GM10266 (cell line): ENCODE measurements at regions not wholly inside any gene's neighbourhood (a gene's known extent, or its start where the extent isn't known, plus 50 kb on each side); places are given as distances from the start of the nearest gene placed in this dataset.

Experiments used
- DNase-seq: peaks from one replicate; pipeline ENCODE4 v3.0.0; 2012; ENCODE audit errors: extremely low spot score
- CTCF ChIP-seq: IDR thresholded peaks from 2 replicates; pipeline ENCODE4 v1.5.1; 2012; ENCODE audit warnings: mild to moderate bottlenecking, low read depth; ENCODE audit not compliant: control insufficient read depth, insufficient read depth; ENCODE audit errors: missing control alignments

GRCh38 chr20:7818477-7818876 is 121.8 kb downstream of the HAO1 start:
- TF ChIP-seq CTCF = no peak
- DNase-seq = no peak

- no peak for TF ChIP-seq CTCF
- no peak for DNase-seq
Measured at GRCh38 chr20:7820897-7821296, 119.4 kb downstream of the HAO1 start.

- TF ChIP-seq CTCF = no peak
- DNase-seq = no peak
Measured at GRCh38 chr20:7822772-7823171, 117.5 kb downstream of the HAO1 start.

- no peak for DNase-seq
- TF ChIP-seq CTCF = no peak
Measured at GRCh38 chr20:7828437-7828836, 111.8 kb downstream of the HAO1 start.

GRCh38 chr20:7829031-7829430 is 111.2 kb downstream of the HAO1 start:
- no peak for DNase-seq
- no peak for TF ChIP-seq CTCF

- no peak for DNase-seq
- no peak for TF ChIP-seq CTCF
Measured at GRCh38 chr20:7829776-7830175, 110.5 kb downstream of the HAO1 start.
